ENCODE measurements at regions not wholly inside any gene's neighbourhood (a gene's known extent, or its start where the extent isn't known, plus 50 kb on each side); places are given as distances from the start of the nearest gene placed in this dataset.

- no peak overlapping the region for H3K4me2 ChIP-seq (ENCODE audit: low read length)
- no peaks in the 10 kb centered on the region for H3K36me3 ChIP-seq (replicated peaks; ENCODE audit: low read depth, low read length)
- no peak overlapping the region for H3K27ac ChIP-seq (ENCODE audit: low read length)
Observed at GRCh38 chr2:150916467-150917396, 344.9 kb downstream of the RBM43 start.

DNA sequence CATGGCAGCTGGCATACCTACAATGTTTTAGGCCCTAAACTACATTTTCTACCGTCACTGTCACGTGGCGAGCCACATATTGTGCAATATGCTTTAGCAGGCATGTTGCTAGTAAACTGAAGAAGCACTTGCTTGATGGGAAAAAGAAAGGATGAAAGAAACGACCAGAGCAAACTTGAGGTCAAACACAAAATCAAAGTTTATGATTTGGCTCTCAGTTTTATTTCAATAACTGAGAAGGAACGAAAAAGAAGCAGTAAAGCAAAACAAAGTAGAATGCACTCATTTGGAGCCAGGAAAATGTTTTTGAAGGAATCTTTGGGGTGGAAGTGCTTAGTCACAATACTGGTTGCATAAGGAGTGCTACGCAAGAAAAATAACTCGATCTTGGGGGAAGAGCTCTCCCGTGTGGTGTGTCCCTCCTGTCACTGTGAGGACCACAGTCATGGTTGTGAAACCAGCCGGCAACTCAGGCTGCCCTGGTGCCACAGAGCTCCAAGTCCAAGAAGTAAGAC lies 349.8 kb downstream of the RBM43 start:
- no peak overlapping the region for H3K27ac ChIP-seq (ENCODE audit: low read length)
- H3K36me3 ChIP-seq (replicated peaks; ENCODE audit: low read depth, low read length), result no peaks in the 10 kb centered on the region
- no peaks in the 10 kb centered on the region for H4K20me1 ChIP-seq (ENCODE audit: insufficient read depth, low read length)
- no peak overlapping the region for H3K4me3 ChIP-seq (ENCODE audit: low read length)
- no peaks in the 10 kb centered on the region for H3K79me2 ChIP-seq (ENCODE audit: low read length)
- no peaks in the 10 kb centered on the region for H3K27me3 ChIP-seq (ENCODE audit: low read depth, low read length)
- no peak overlapping the region for H2AFZ ChIP-seq (ENCODE audit: low read depth, low read length)
- 0 out of 2 replicates have a peak, but pooled peaks cover 7% of the 10 kb centered on the region for H3K4me1 ChIP-seq (ENCODE audit: low read length)
- no peak overlapping the region for H3K9ac ChIP-seq (ENCODE audit: low read length)
- no peak overlapping the region for H3K4me2 ChIP-seq (ENCODE audit: low read length)
- no peaks in the 10 kb centered on the region for H3K9me3 ChIP-seq (ENCODE audit: insufficient read depth, low read length)
- TF ChIP-seq EZH2phosphoT487 (IDR thresholded peaks at IDR 0.05; ENCODE audit: low read depth), result no peak
- TF ChIP-seq, protein P1, sequence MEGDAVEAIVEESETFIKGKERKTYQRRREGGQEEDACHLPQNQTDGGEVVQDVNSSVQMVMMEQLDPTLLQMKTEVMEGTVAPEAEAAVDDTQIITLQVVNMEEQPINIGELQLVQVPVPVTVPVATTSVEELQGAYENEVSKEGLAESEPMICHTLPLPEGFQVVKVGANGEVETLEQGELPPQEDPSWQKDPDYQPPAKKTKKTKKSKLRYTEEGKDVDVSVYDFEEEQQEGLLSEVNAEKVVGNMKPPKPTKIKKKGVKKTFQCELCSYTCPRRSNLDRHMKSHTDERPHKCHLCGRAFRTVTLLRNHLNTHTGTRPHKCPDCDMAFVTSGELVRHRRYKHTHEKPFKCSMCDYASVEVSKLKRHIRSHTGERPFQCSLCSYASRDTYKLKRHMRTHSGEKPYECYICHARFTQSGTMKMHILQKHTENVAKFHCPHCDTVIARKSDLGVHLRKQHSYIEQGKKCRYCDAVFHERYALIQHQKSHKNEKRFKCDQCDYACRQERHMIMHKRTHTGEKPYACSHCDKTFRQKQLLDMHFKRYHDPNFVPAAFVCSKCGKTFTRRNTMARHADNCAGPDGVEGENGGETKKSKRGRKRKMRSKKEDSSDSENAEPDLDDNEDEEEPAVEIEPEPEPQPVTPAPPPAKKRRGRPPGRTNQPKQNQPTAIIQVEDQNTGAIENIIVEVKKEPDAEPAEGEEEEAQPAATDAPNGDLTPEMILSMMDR (IDR thresholded peaks at IDR 0.05; ENCODE audit: low read depth, low read length), result no peak

More at GRCh38 chr2:150916467-150917396, 344.9 kb downstream of the RBM43 start:
- Histone ChIP-seq H3K9me3 (ENCODE audit: insufficient read depth, low read length) (no peaks in the 10 kb centered on the region), H3K4me1 (ENCODE audit: low read length) (no peaks in the 10 kb centered on the region), H4K20me1 (ENCODE audit: insufficient read depth, low read length) (no peaks in the 10 kb centered on the region), H3K9ac (ENCODE audit: low read length) (no peak overlapping the region), H3K79me2 (ENCODE audit: low read length) (no peaks in the 10 kb centered on the region), H3K4me3 (ENCODE audit: low read length) (no peak overlapping the region), H3K27me3 (ENCODE audit: low read depth, low read length) (no peaks in the 10 kb centered on the region), H2AFZ (ENCODE audit: low read depth, low read length) (no peak overlapping the region)
- TF ChIP-seq, protein P1 (IDR thresholded peaks at IDR 0.05; ENCODE audit: low read depth, low read length), result no peak
- no peak for TF ChIP-seq EZH2phosphoT487 (IDR thresholded peaks at IDR 0.05; ENCODE audit: low read depth)

- H3K4me1 ChIP-seq (ENCODE audit: low read length), result 0 out of 2 replicates have a peak, but pooled peaks cover 7% of the 10 kb centered on the region
- no peaks in the 10 kb centered on the region for H3K27me3 ChIP-seq (ENCODE audit: low read depth, low read length)
- H3K9ac ChIP-seq (ENCODE audit: low read length), result no peak overlapping the region
- no peaks in the 10 kb centered on the region for H3K36me3 ChIP-seq (replicated peaks; ENCODE audit: low read depth, low read length)
- no peaks in the 10 kb centered on the region for H3K79me2 ChIP-seq (ENCODE audit: low read length)
- no peak overlapping the region for H3K4me2 ChIP-seq (ENCODE audit: low read length)
- no peak overlapping the region for H3K4me3 ChIP-seq (ENCODE audit: low read length)
- H3K27ac ChIP-seq (ENCODE audit: low read length), result no peak overlapping the region
- no peak overlapping the region for H2AFZ ChIP-seq (ENCODE audit: low read depth, low read length)
- no peaks in the 10 kb centered on the region for H4K20me1 ChIP-seq (ENCODE audit: insufficient read depth, low read length)
- TF ChIP-seq EZH2phosphoT487 (IDR thresholded peaks at IDR 0.05; ENCODE audit: low read depth), result no peak
- TF ChIP-seq, protein P1 (IDR thresholded peaks at IDR 0.05; ENCODE audit: low read depth, low read length), result no peak
- H3K9me3 ChIP-seq (ENCODE audit: insufficient read depth, low read length), result no peaks in the 10 kb centered on the region
Observed at GRCh38 chr2:150909613-150910012, 352.1 kb downstream of the RBM43 start.

DNA sequence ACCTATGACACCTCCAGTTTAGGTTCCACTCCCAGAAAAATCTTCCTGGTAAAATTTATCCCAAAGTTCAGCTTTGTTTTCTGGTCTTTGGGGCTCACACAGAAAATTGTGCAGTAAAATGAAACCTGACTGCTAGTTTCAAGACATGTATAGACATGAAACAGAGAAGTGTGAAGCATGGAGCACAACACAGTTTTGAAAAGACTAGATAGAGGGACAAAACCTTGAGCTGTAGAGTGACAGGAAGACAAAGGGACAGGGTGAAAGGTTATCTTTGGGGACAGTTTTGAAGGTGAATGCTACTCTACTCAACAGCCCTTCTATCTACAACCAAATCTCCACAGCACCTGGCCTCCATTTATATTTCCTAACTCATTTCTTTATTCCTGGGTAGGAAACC lies 352.6 kb downstream of the RBM43 start:
- Histone ChIP-seq H4K20me1 (ENCODE audit: insufficient read depth, low read length) (no peaks in the 10 kb centered on the region), H3K36me3 (replicated peaks; ENCODE audit: low read depth, low read length) (no peaks in the 10 kb centered on the region), H3K79me2 (ENCODE audit: low read length) (no peaks in the 10 kb centered on the region), H3K4me3 (ENCODE audit: low read length) (no peak overlapping the region), H3K9me3 (ENCODE audit: insufficient read depth, low read length) (no peaks in the 10 kb centered on the region), H2AFZ (ENCODE audit: low read depth, low read length) (no peak overlapping the region), H3K27ac (ENCODE audit: low read length) (no peak overlapping the region), H3K9ac (ENCODE audit: low read length) (no peak overlapping the region), H3K27me3 (ENCODE audit: low read depth, low read length) (no peaks in the 10 kb centered on the region), H3K4me2 (ENCODE audit: low read length) (no peak overlapping the region), H3K4me1 (ENCODE audit: low read length) (0 out of 2 replicates have a peak, but pooled peaks cover 7% of the 10 kb centered on the region)
- TF ChIP-seq, protein P1 (IDR thresholded peaks at IDR 0.05; ENCODE audit: low read depth, low read length), result no peak
- no peak for TF ChIP-seq EZH2phosphoT487 (IDR thresholded peaks at IDR 0.05; ENCODE audit: low read depth)

Data from OCI-LY3 (cell line).